HG02759 (cell line): ENCODE measurements at regions not wholly inside any gene's neighbourhood (a gene's known extent, or its start where the extent isn't known, plus 50 kb on each side); places are given as distances from the start of the nearest gene placed in this dataset.

Experiments
- ATAC-seq: cut with Tn5 transposase; IDR thresholded peaks from one replicate; pipeline ENCODE4 v1.9.1; 2021; ENCODE audit warnings: mild to moderate bottlenecking, moderate library complexity; ENCODE audit not compliant: unreplicated experiment

DNA sequence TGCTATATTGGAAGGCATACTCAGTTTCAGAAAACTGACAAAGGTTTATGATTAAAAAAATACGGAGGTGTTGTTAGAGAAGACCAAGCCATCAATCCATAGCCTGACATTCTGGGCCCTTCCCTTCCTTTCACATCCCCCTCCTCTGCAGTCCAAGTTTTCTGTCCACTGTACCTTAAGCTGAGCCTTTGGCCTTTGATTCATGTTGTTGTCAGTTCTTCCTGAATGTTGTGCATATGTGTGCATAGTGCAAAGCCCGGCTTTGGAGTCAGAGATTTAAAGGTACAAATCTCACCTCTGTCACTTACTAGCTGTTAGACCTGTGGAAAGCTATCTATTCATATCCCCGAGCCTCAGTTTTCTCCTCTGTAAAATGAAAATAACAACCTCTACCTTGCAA lies 104.9 kb upstream of the AGBL1 start:
- ATAC-seq: no peak

DNA sequence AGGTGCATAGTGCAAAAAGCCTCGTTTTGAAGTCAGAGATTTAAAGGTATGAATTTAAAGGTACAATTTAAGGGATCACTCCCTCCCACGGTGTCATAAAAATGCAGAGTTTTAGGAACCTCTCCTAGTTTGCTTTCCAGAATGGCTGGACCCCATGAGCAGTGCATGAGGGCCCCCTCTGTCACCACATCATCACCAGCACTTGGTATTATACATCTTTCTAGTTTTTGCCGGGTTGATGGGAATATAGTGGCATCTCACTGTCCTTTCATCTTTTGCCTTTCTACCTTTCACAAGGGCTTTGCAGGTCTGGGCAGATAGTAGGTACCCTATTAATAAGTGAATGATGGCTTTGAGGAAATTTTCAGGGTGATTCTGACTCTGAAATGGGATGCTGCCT lies 103.6 kb upstream of the AGBL1 start:
- no peak for ATAC-seq

DNA sequence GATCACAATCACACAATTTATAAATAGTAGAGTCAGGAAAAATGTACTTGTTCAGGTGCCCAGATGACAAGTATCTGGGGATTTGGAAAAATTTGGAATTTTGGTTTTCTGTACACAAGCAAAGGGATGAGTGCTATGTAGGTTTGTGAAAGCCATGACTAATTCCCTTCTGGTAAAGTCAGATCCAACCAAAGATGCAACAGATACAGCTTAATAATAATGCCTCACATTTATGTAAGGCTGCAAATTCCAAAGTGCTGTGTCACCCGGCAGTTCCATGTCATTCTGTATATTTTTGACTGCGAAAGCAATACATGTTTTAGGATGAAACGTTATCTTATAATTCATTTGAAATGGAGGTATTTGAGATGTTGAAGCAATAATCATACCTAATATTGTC lies 102.7 kb upstream of the AGBL1 start:
- ATAC-seq: no peak

DNA sequence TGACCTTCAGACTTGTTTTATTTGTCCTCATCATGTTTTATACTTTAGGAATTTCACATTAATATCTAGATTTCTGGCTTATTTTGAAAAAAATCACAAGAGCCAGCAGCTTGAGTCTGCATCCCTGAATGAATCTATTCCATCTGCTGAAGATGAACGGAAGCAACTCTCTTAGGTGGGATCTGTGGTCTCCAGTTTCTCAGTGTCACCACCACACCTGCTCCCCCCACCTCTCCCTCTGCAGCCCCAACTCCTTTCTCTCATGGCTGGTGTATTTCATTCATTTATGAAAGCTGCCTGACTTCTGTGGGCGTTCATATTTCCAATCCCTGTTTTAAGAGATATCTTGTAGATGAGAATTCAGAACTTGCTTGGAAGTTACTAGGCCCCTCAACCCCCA lies 102.1 kb upstream of the AGBL1 start:
- ATAC-seq: no peak

DNA sequence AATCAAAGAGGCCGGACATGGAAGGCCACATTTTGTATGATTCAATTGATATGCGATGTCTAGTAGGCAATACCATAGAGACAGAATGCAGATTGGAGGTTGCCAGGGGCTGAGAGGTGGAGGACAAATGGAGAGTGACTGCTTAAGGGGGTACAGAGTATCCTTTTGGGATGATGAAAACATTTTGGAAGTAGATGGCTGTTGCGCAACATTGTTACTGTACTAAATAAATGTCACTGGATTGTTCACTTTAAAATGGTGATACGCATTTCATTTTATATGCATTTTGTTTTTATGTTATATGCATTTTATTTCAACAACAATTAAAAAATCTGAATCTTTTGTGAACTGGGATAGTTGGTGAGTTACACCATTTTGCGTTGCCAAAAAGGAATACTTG lies 99.7 kb upstream of the AGBL1 start:
- ATAC-seq: no peak

DNA sequence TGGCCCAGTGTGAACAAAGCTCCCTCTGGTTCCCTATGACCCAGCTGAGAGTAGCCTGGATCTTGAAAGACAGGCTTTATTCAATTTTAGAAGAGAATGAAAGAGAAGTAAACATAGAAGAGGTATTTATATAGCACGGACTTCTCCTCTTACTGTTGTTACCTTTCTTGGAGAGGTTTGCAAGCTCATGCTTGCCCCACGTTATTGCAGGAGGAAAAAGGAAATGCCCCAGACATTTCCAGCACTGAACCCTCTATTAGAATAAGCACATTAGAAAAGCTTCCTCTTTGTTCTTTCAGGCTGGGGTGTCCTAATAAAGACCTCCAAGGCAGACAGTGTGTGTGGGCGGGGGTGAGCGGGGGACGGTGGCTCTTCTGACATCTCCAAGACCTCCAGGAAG lies 98.7 kb upstream of the AGBL1 start:
- ATAC-seq: no peak

DNA sequence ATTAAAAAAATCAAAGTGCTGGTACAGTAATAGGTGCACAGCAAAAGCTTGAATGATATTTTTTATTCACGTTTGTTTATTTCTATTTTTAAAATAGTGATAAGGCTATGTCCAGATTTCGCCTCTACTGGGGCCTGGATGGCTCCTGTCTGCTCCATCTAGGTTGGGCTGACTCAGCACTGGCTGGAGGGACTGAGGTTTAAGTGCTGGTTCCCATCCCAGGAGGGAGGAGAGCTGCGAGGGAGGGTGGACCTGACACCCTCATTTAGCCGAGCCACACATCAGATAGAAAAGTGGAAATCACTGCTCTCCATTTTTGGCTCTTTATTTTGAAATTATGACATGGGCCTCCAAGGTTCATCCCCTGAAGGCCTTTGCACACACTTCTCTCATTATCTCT lies 95.4 kb upstream of the AGBL1 start:
- no peak for ATAC-seq

DNA sequence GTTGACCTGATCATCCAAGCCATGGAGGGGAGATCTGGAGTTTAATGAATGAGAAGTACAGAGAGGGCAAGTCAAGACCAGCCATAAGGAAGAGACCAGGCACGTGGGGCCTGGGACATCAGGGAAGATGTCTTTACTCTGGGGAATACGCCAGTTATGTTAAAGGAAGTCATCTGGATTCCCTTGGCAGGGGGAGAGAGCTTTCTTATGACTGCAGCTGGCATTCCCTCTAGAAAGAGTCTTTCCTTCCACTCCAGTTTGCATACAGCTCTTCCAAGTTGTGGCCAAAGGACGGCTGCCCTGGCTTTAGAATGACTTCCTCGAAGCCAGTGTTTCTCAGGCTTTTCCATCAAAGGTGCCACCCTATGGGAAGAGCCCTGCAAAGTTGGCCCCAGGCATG lies 93.6 kb upstream of the AGBL1 start:
- ATAC-seq: no peak

DNA sequence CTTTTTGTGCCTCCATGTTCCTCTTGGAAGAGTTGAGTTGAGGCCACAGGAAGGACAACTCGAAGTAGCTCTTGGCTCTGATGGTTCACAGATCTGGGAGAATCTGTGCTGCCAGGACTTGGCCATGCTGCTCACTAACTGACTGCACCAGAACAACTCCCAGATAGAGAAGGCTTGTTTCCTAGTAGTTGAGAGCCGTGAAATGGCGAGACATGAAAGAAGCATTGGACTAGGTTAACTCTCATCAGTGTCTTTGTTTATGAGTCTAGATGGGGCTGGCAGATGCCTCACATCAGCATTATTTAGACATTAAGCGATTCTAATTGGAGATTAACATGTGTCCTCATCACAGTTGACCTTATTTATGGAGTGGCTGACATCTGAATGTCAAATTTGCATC lies 92.9 kb upstream of the AGBL1 start:
- ATAC-seq: no peak

DNA sequence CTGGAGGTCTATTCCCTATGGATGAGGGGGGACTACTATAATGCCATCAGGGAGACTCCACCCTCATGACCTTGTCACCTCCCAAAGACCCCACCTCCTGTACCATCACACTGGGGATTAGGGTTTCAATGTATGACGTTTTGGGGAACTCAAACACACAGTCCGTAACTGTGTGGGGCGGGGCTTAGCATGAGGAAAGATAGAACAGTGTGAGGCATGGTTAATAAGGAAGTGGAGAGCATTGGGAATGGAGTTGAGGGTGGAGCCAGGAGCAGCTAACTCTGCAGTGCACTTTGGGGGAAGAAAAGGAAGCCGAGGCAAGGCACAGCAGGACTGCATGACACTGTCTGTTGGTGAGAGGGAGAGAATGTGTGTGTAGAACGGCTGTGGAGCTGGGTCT lies 90.9 kb upstream of the AGBL1 start:
- no peak for ATAC-seq

DNA sequence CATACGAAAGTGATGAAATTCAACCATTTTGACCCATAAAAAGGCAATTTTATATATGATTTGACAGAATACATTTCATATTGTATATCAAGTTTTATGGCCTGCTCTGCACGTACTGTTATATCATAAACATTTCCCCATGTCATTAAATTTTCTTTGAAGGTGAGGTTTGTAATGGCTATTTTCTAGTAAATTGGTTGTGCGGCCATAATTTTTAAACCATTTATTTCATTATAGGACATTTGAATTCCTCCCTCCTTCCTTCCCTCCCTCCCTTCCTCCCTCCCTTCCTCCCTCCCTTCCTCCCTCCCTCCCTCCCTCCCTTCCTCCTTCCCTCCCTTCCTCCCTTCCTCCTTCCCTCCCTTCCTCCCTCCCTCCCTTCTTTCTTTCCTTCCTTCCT lies 87.4 kb upstream of the AGBL1 start:
- no peak for ATAC-seq

DNA sequence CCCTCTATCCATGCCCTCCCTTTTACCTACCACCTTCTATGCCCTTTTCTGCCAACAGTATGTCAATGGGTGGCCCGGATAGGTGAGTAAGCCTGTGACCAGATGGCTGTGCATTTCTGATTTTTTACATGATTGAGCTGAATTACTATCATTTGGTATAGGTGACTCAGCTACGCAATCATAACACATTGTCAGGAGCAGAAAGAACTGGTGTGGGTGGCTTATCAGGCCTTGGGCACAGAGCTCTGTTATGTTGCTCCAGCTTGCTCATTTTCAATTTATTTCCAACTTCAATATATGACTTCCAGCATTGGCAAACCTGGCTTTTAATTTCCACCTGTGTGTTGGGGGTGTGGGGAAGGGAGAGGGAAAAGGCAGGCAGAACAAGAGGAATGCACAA lies 86.6 kb upstream of the AGBL1 start:
- no peak for ATAC-seq

DNA sequence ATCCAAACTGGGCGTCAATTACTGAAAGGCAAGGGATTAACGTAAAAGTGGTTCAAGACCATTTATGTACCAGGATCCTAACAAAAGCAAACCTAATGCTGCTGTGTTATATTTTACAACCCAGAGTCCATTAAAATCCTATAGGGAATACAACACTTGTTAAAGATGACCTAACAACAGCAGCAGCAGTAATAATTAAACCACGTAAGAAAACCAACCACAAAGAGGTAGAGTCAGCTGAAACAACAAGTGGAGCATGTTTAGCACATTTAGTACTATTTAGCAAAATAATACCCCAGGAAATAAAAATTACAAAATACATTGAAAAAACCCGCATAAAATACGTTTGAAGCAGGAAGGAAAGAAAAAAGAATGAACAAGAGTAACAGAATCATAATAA lies 82.1 kb upstream of the AGBL1 start:
- ATAC-seq: no peak

DNA sequence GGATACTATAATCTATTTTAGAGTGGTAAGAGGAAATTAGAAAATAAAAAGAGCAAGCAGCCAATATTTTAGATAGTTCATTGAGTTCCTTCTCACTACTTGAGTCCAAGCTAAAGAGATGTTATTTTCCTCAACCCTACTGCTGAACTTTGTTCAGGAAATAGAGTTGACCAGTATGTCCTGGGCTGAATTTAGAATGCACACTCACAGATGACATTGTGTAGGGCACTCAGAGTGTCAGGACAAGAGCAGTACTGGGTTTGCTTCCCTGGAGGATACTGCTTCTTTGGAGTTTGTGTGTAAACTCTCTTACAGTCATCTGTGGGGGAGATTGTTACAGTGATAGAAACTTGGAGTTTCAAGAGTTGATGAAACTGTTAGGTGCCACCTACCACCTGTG lies 80.0 kb upstream of the AGBL1 start:
- no peak for ATAC-seq

DNA sequence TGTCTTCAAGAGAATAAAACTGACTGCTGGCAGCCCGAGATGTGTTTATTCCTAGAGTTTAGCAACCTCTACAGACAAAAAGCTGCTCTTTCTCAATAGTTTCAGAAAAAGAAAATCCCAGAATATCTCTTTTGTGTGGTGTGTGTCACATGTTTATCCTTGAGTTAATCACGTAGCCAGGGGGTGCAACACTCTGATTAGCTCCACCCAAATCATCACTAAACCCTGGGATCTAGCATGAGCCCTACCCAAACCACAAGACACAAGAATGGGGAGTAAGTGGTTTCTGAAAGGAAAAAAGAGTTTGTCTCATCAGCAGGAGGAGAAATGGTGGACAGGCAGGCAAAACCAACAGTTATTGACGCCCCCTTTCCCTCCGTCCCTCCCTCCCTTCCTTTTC lies 78.5 kb upstream of the AGBL1 start:
- no peak for ATAC-seq

DNA sequence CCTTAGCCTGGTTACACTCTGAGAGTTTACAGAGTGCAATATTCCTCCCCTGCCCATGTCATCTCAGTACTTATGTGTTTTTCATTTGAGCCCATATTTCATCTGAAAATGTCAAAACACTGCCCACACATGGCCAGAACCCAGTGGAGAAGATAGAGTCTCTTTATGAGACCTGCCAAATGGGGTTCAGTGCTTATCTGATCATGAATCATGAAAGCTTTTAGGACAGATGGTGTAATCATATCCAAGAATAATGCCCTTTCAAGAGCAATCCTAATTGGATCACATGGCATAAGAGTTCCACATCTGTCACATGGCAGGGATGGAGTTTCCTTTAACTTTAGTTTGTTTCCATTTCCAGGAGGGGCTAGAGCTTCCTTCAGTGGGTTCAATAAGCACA lies 77.2 kb upstream of the AGBL1 start:
- ATAC-seq: no peak

DNA sequence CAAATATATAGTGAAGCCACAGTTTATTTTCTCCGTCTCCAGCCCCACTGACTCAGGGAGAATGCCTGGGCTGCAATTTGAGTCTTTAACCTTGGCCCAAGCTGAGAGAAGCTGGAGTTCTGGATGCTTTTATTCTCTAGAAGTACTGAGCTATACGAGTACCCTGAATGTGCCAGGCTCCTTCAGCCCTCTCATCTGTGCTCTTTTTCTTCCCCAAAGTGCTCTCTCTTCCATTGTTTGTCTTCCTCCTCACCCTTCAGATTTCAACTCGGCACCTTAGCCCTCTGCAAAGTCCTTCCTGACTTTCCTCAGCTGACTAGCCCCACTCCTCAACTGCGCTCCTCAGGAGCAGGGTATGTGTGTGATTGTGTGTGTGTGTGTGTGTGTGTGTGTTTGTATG lies 75.6 kb upstream of the AGBL1 start:
- ATAC-seq: no peak

DNA sequence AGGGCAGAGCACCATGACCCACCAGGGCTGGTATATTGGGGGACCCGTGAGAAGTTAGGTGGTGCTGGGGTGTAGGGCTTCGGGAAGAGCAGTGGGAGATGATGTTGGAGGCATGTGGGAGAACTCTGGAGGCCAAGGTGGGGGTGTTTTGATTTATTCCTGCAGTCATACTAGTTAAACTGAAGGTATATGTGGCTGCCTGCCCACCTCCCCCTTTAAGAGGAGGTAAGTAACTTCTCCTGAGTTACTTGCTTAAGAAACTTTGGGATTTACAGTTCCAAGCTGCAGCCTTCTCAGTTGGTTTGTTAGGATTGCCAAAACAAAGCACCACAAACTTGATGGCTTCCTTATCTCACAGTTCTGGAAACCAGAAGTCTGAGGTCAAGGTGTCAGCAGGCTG lies 73.1 kb upstream of the AGBL1 start:
- ATAC-seq: no peak

DNA sequence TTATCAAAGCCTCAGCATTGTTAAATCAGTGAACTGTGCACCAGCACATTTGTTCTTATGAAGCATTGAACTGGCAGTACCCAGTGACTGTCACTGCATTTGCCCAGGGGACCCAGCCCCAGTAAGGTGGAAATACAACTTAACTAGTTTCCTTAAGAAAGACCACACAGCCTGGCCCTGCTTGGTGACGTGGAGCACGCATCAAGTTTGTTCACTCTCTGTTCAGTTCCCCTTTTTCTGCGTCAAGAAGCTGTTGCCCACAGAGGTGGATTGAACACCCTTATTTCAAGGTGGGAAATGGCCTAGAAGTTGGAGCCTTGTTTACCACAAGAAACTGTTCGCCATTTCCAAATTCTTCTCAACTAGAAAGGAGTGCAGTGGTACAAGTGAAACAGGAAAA lies 69.9 kb upstream of the AGBL1 start:
- no peak for ATAC-seq

DNA sequence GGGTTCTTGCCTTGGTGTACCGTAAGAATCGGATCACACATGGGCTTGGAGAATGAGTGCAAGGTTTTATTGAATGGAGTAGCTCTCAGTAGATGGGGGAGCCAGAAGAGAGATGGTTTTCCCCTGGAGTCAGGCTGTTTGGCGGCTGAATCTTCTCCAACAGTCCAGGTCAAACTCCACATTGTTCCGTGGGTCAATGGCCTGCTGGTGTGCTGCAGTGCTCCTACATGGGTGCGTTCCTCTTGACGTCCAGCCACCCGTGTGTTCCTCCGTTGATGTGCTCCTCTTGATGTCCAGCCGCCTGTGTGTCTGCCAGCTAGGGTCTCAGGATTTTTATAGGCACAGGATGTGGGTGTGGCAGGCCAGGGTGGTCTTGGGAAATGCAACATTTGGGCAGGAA lies 69.3 kb upstream of the AGBL1 start:
- no peak for ATAC-seq

DNA sequence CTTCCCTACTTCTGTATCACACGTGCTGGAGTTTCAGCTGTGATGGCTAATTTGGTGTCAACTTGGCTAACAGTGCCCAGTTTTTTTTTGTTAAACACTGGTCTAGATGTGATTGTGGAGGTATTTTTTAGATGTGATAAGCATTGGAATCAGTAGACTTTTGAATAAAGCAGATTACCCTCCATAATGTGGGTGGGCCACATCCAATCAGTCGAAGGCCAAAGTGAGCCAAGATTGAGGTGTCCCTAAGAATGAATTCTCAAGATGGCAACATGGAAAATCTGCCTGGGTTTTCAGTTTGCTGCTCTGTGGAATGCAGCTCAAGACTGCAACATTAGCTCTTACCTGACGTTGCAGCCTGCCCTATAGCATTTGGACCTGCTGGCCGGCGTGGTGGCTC lies 68.8 kb upstream of the AGBL1 start:
- ATAC-seq: no peak

DNA sequence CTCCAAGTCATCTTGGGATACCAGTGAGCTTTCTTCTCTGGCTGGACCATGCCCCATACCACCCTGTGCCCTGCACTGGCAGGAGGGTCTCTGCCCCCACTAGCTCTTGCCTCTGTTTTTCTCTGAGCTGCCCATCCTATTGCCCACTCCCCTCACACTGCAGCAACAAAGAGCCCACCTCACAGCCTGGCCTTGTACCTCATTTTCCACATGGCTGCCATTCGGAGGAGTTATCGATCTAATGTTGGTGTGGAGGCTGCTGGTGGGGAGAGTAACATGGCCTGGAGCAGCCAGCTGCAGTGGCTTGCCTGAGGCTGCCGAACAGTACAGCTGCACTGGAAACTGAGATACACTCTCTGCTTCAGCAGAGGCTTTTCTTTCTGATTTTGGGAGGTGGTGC lies 65.7 kb upstream of the AGBL1 start:
- ATAC-seq: no peak

DNA sequence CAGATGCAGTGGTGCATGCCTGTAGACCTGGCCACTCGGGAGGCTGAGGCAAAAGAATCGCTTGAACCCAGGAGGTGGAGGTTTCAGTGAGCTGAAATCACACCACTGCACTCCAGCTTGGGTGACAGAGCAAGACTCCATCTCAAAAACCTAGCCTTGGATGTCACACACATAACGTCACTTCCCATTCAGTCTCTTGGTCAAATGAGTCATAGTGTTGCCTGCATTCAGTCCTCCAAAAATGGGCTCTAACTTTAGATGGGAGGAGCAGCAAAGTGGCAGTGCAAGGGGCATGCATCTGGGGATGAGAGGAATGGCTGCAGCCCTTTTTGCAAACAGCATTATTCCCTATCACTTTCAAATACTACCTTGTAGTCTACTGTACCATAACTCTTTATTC lies 62.9 kb upstream of the AGBL1 start:
- no peak for ATAC-seq

DNA sequence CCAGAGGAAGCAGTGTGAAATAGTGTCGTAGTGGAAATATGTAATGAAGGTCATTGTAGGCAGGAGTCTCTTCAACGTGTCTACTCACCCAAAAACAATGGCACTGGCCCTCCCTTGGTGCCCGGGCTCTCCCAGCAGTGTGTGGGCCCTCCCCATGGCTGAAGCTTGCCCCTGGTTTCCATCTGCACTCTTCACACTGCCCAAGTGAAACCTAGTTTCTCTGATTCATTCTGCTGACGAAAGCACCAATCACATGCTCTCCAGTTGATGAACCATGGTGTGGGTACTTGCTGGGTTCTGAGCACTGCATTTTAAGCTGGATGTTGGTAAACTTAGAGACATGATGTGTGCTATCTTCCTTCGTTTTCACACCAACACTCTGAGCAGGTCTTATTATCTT lies 61.0 kb upstream of the AGBL1 start:
- ATAC-seq: no peak
